Stomach (tissue), 4 donors: ENCODE measurements at regions not wholly inside any gene's neighbourhood (a gene's known extent, or its start where the extent isn't known, plus 50 kb on each side); places are given as distances from the start of the nearest gene placed in this dataset.

Experiments used
- EP300 ChIP-seq: sonication (generic); formaldehyde crosslinking; IDR thresholded peaks from one replicate; pipeline ENCODE4 v1.6.1; 2017; ENCODE audit warnings: antibody characterized with exemption
- POLR2AphosphoS5 ChIP-seq, 3 donors: sonication (generic); formaldehyde crosslinking; IDR thresholded peaks; one replicate each; pipeline ENCODE4 v1.6.1; 2016; ENCODE audit warnings: antibody characterized with exemption in 3 of 3
- TF ChIP-seq, protein P1 (sequence below), 7 experiments: fragments of 450-650 bp in 4 of 7; fragments of 200-600 bp in 3 of 7; sonication (generic) in 3 of 7; IDR thresholded peaks; one replicate each; pipeline ENCODE4 v1.5.1; 2016 to 2019; ENCODE audit warnings: antibody characterized with exemption in 7 of 7, control low read depth in 2 of 7, mild to moderate bottlenecking in 1 of 7

DNA sequence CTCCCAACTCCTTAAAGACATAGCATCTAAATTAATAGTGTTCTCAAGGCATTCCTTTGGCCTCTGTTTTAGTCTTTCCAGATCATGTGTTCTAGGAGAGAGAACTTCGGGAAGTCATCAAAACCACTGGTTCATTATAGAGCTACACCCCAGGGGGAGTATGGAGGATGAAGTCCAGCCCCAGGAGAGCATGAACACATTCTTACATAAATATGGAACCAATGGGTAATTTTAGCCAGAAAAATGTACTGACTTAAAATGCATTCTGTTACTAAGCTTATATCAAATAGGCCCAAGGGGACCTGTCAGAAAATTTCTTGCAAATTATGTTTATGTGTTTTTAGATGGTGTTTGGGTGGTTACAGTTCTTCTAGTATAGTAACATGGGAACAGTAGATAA lies 165.2 kb downstream of the NTMT2 start:
- TF ChIP-seq, protein P1, sequence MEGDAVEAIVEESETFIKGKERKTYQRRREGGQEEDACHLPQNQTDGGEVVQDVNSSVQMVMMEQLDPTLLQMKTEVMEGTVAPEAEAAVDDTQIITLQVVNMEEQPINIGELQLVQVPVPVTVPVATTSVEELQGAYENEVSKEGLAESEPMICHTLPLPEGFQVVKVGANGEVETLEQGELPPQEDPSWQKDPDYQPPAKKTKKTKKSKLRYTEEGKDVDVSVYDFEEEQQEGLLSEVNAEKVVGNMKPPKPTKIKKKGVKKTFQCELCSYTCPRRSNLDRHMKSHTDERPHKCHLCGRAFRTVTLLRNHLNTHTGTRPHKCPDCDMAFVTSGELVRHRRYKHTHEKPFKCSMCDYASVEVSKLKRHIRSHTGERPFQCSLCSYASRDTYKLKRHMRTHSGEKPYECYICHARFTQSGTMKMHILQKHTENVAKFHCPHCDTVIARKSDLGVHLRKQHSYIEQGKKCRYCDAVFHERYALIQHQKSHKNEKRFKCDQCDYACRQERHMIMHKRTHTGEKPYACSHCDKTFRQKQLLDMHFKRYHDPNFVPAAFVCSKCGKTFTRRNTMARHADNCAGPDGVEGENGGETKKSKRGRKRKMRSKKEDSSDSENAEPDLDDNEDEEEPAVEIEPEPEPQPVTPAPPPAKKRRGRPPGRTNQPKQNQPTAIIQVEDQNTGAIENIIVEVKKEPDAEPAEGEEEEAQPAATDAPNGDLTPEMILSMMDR (IDR thresholded peaks at IDR 0.05): no peak
- no peak for TF ChIP-seq EP300
- no peak for TF ChIP-seq POLR2AphosphoS5 (IDR thresholded peaks at IDR 0.05)
